ENCODE measurements at regions not wholly inside any gene's neighbourhood (a gene's known extent, or its start where the extent isn't known, plus 50 kb on each side); places are given as distances from the start of the nearest gene placed in this dataset.

DNA sequence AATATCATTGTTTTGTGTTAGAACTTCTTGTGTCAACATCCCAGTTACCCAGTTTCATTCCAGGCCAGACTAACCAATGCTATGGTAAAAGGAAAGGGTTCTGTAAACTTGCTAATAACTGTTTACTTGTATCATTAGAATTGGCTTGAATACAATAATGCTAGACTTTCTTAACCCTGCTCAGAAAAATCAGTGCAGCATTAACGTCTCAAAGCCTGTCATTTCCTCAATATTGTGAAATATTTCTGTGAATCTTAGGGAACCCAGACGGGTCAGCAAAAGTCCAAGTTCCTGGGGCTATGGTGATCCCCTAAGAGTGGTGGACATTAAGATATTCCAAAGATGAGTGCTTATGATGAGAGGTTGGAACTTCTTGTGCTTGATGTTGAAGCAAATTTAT lies 541.2 kb upstream of the MAGEB18 start:
- Mint-ChIP-seq H3K4me3 (no peak overlapping the region), H3K36me3 (no peaks in the 10 kb centered on the region)

DNA sequence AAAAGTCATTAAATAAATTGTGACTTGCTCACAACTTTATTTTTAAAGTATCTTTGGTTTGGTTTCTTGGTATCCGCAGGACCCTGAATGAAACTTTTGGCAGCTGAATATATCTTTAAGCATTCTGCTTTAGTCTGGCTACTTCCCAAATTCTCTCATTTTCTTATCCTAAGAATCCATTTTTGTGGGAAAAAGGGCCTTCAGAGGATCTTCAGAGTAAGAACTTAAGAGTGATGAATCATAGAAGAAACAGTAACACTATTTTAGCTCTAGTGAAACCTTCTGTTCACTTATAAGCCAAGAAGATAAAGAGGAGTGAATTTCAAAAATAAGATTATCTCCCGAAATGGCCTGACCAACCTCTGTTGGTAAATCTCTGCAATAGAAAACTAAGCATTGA lies 540.6 kb upstream of the MAGEB18 start:
- TF ChIP-seq, protein P1, sequence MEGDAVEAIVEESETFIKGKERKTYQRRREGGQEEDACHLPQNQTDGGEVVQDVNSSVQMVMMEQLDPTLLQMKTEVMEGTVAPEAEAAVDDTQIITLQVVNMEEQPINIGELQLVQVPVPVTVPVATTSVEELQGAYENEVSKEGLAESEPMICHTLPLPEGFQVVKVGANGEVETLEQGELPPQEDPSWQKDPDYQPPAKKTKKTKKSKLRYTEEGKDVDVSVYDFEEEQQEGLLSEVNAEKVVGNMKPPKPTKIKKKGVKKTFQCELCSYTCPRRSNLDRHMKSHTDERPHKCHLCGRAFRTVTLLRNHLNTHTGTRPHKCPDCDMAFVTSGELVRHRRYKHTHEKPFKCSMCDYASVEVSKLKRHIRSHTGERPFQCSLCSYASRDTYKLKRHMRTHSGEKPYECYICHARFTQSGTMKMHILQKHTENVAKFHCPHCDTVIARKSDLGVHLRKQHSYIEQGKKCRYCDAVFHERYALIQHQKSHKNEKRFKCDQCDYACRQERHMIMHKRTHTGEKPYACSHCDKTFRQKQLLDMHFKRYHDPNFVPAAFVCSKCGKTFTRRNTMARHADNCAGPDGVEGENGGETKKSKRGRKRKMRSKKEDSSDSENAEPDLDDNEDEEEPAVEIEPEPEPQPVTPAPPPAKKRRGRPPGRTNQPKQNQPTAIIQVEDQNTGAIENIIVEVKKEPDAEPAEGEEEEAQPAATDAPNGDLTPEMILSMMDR (IDR thresholded peaks at IDR 0.05; ENCODE audit: unreplicated experiment) = no peak
- no peak for DNase-seq (ENCODE audit: low spot score in 2 of 2, unreplicated experiment in 2 of 2)
- Mint-ChIP-seq H3K27ac (no peak overlapping the region), H3K9me3 (peaks cover 33% of the 10 kb centered on the region), H3K4me1 (peaks cover 9% of the 10 kb centered on the region), H3K36me3 (no peaks in the 10 kb centered on the region), H3K27me3 (ENCODE audit: low read depth) (peaks cover 1% of the 10 kb centered on the region), H3K4me3 (no peak overlapping the region)

More for the DNA sequence above, 541.2 kb upstream of the MAGEB18 start:
- TF ChIP-seq, protein P1 (IDR thresholded peaks at IDR 0.05; ENCODE audit: unreplicated experiment) = no peak
- H3K27ac Mint-ChIP-seq = no peak overlapping the region
- H3K27me3 Mint-ChIP-seq (ENCODE audit: low read depth) = peaks cover 1% of the 10 kb centered on the region
- H3K9me3 Mint-ChIP-seq = peaks cover 27% of the 10 kb centered on the region
- no peak for DNase-seq (ENCODE audit: low spot score in 2 of 2, unreplicated experiment in 2 of 2)
- peaks cover 9% of the 10 kb centered on the region for H3K4me1 Mint-ChIP-seq

DNA sequence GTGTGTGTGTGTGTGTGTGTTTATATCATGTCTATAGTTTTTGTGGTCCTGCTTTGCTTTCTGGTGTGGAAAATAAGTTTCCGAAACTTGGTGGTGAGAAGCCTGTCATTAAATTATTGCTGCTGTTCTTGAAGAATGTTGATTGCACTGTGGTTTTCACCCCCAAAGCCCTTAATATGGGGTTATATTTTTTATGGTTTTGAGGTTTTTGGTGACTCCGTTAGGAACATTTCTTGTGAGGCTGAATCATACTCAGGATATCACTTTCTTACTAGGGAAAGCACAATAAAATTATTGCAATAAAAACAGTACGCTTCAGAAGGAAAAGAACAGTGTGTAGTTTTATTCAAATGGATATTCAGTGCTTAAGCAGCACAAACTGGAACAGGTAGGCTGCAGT lies 539.1 kb upstream of the MAGEB18 start:
- Mint-ChIP-seq H3K27me3 (ENCODE audit: low read depth) (no peaks in the 10 kb centered on the region), H3K4me3 (no peak overlapping the region), H3K36me3 (no peaks in the 10 kb centered on the region), H3K9me3 (peaks cover 35% of the 10 kb centered on the region), H3K27ac (no peak overlapping the region), H3K4me1 (peaks cover 9% of the 10 kb centered on the region)
- TF ChIP-seq, protein P1 (IDR thresholded peaks at IDR 0.05; ENCODE audit: unreplicated experiment) = no peak
- no peak for DNase-seq (ENCODE audit: low spot score in 2 of 2, unreplicated experiment in 2 of 2)

DNA sequence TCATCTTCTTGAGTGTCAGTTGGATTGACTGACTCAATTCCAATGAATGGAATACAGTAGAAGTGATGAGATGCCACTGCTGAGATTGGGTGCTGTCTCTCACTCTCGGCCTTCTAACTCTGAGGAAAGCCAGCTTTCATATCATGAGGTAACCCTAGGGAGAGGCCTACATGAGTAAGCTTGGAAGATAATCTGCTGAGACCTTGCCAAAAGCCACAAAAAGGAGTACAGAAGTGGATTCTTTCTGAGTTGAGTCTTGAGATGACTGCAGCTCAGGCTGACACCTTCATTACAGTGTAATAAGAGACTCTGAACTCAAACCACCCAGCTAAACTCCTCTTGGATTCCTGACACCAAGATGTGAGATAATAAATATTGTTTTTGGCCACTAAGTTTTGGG lies 537.4 kb upstream of the MAGEB18 start:
- no peaks in the 10 kb centered on the region for H3K27me3 Mint-ChIP-seq (ENCODE audit: low read depth)
- no peak for DNase-seq (ENCODE audit: low spot score in 2 of 2, unreplicated experiment in 2 of 2)
- H3K36me3 Mint-ChIP-seq = no peaks in the 10 kb centered on the region
- no peak overlapping the region for H3K27ac Mint-ChIP-seq
- peaks cover 9% of the 10 kb centered on the region for H3K4me1 Mint-ChIP-seq
- H3K9me3 Mint-ChIP-seq = peaks cover 42% of the 10 kb centered on the region
- no peak overlapping the region for H3K4me3 Mint-ChIP-seq
- TF ChIP-seq, protein P1 (IDR thresholded peaks at IDR 0.05; ENCODE audit: unreplicated experiment) = no peak

DNA sequence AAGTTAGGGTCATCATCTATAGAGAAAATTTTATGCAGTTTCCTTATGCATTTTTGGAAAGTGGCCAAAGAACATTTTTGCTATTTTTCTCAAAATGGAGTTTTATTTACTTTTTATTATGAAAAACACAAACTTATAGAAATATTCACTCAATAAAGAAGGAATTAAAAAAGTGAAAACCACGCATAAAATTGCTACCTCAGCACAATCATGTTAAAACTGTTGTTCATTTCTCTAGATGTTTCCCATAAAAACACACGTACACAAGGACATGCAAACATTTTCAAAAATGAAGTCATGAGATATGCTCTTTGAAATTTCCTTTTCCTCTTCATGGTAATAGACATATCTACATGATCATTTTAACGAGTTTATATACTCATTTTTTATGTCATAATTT lies 536.8 kb upstream of the MAGEB18 start:
- Mint-ChIP-seq H3K36me3 (no peaks in the 10 kb centered on the region), H3K9me3 (peaks cover 37% of the 10 kb centered on the region), H3K27me3 (ENCODE audit: low read depth) (no peaks in the 10 kb centered on the region), H3K4me1 (peaks cover 9% of the 10 kb centered on the region), H3K27ac (no peak overlapping the region), H3K4me3 (no peak overlapping the region)
- TF ChIP-seq, protein P1 (IDR thresholded peaks at IDR 0.05; ENCODE audit: unreplicated experiment) = no peak
- no peak for DNase-seq (ENCODE audit: low spot score in 2 of 2, unreplicated experiment in 2 of 2)

DNA sequence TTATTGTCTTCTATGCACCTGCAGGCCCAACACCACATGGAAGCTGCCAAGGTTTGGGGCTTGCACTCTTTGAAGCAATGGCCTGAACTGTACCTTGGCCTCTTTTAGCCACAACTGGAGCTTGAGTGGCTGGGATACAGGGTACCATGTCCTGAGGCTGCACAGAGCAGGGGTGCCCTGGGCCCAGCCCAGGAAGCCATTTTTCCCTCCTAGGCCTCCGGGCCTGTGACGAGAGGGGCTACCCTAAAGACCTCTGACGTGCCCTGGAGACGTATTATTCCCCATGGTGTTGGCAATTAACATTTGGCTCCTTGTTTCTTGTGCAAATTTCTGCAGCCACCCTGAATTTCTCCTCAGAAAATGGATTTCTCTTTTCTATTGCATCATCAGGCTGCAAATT lies 519.9 kb upstream of the MAGEB18 start:
- TF ChIP-seq, protein P1 (IDR thresholded peaks at IDR 0.05; ENCODE audit: unreplicated experiment) = no peak
- DNase-seq (ENCODE audit: low spot score in 2 of 2, unreplicated experiment in 2 of 2) = no peak
- H3K27ac Mint-ChIP-seq = no peak overlapping the region
- H3K36me3 Mint-ChIP-seq = no peaks in the 10 kb centered on the region
- H3K4me1 Mint-ChIP-seq = no peaks in the 10 kb centered on the region
- no peaks in the 10 kb centered on the region for H3K27me3 Mint-ChIP-seq (ENCODE audit: low read depth)
- H3K4me3 Mint-ChIP-seq = no peak overlapping the region
- peaks cover 34% of the 10 kb centered on the region for H3K9me3 Mint-ChIP-seq

Measured in mesothelial cell of epicardium (in vitro differentiated cells).